ENCODE measurements at regions not wholly inside any gene's neighbourhood (a gene's known extent, or its start where the extent isn't known, plus 50 kb on each side); places are given as distances from the start of the nearest gene placed in this dataset.

DNA sequence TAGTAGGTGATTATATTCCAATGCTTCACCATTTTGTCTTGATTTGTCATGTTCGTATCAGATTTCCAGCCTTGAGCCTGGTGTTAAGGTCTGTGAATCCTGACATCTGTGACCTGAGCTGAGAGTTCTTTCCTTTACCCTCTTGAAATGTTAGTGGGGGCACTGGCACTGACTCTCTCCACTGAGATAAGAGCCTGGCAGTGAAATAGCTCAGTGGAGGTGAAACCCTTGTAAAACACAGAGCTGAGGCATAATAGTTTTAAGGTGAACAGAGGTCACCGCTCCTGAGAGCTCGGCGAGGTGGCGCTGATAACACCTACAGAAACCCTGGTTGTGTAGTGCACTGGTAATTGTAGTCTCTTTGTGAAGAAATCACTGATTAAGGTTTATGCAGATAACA lies 748.2 kb downstream of the DIAPH3 start:
- Histone ChIP-seq H3K36me3 (no peaks in the 10 kb centered on the region), H3K4me3 (no peak overlapping the region), H3K27ac (replicated peaks in 1 of 4) (no peak overlapping the region), H3K27me3 (no peaks in the 10 kb centered on the region), H3K4me1 (no peaks in the 10 kb centered on the region), H3K9me3 (no peaks in the 10 kb centered on the region)
- no peak for DNase-seq (ENCODE audit: extremely low spot score)
- 99% methylated on average over 5 of the region's 5 CpGs for WGBS
- TF ChIP-seq POLR2A (IDR thresholded peaks at IDR 0.05; ENCODE audit: low read depth) (no peak), EP300 (IDR thresholded peaks at IDR 0.05) (no peak)
- intact Hi-C loops (cut with DNase I), result no loop called here

DNA sequence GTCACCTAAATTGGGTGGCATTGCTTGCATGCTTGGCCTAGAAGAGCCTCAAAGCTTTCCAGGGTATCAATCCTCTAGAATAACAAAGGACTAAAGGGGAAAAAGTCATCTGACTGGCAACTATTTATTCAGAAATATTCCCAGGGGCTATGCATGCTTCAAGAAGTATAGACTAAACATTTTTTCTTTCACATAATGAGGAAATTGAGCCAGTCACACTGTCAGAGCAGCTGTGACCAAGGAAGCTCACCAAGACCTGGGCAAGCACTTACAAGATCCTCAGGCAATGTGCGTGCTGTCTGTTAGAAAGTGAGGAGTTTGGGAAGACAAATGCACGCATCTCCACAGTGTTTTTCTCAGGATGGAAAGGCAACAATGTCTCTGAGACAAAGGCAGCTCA lies 747.2 kb downstream of the DIAPH3 start:
- H3K9me3 ChIP-seq, result no peaks in the 10 kb centered on the region
- H3K27ac ChIP-seq (replicated peaks in 1 of 4), result no peak overlapping the region
- intact Hi-C loops (cut with DNase I), result no loop called here
- TF ChIP-seq, protein P1, sequence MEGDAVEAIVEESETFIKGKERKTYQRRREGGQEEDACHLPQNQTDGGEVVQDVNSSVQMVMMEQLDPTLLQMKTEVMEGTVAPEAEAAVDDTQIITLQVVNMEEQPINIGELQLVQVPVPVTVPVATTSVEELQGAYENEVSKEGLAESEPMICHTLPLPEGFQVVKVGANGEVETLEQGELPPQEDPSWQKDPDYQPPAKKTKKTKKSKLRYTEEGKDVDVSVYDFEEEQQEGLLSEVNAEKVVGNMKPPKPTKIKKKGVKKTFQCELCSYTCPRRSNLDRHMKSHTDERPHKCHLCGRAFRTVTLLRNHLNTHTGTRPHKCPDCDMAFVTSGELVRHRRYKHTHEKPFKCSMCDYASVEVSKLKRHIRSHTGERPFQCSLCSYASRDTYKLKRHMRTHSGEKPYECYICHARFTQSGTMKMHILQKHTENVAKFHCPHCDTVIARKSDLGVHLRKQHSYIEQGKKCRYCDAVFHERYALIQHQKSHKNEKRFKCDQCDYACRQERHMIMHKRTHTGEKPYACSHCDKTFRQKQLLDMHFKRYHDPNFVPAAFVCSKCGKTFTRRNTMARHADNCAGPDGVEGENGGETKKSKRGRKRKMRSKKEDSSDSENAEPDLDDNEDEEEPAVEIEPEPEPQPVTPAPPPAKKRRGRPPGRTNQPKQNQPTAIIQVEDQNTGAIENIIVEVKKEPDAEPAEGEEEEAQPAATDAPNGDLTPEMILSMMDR (IDR thresholded peaks at IDR 0.05), result no peak
- TF ChIP-seq POLR2A (IDR thresholded peaks at IDR 0.05; ENCODE audit: low read depth) (no peak), POLR2AphosphoS5 (IDR thresholded peaks at IDR 0.05) (no peak), EP300 (IDR thresholded peaks at IDR 0.05) (no peak)
- 92% methylated on average over 2 of the region's 2 CpGs for WGBS
- H3K27me3 ChIP-seq, result no peaks in the 10 kb centered on the region
- H3K36me3 ChIP-seq, result no peaks in the 10 kb centered on the region
- no peaks in the 10 kb centered on the region for H3K4me1 ChIP-seq
- H3K4me3 ChIP-seq, result no peak overlapping the region
- DNase-seq (ENCODE audit: extremely low spot score), result no peak

DNA sequence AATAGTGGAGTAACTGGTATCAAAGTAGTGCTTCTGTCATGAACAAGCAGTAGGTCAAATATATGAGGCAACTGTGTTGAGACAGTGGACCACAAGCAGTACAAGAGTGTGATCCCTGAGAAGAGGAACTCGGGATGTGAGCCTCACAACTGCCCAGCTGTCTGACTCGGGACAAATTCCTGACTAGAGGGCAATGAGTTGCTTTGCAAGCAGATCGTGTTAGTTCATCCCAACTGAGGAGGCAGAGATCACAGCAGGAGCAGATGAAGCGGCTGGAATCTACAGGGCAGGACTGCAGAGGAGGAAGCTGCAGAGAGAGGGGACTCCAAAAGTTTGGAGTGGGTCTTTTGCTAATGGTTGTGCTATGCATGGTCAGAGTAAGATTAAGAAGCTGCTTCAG lies 741.1 kb downstream of the DIAPH3 start:
- Histone ChIP-seq H3K9me3 (no peaks in the 10 kb centered on the region), H3K4me1 (peaks cover 0 to 28% (median 25%) of the 10 kb centered on the region in 4 donors), H3K36me3 (no peaks in the 10 kb centered on the region), H3K27ac (replicated peaks in 1 of 4) (no peak overlapping the region), H3K27me3 (no peaks in the 10 kb centered on the region), H3K4me3 (no peak overlapping the region)
- WGBS, result 81% methylated on average over 2 of the region's 4 CpGs
- no peak for TF ChIP-seq POLR2AphosphoS5 (IDR thresholded peaks at IDR 0.05)
- TF ChIP-seq, protein P1 (IDR thresholded peaks at IDR 0.05), result no peak
- no peak for TF ChIP-seq EP300 (IDR thresholded peaks at IDR 0.05)
- DNase-seq (ENCODE audit: extremely low spot score), result no peak
- intact Hi-C loops (cut with DNase I), result no loop called here

DNA sequence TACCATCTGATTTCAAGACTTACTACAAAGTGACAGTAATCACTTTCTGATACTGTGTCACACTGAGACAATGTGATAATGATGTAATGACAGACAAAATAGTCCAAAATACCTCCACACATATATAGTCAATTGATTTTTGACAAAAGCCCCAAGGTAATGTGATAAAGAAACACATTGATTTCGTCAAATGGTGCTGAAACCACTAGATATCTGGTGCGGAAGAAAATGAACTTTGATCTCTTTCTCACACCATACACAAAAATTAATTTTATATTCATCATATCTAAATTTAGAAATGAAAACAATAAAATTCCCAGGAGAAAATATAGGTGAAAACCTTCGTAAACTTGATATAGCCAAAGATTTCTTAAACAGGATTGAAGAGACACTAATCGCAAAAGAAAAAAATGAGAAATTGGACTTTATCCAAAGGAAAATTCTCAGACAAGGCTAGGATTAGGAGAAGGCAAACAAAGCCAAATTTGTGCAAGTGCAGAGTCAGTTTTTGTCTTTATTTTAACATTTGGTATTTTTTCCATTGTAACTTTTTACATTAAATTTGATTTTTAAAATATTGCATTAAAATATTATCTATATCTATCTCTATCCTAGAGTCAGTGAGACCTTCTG lies 739.9 kb downstream of the DIAPH3 start:
- H3K4me3 ChIP-seq, result no peak overlapping the region
- intact Hi-C loops (cut with DNase I), result no loop called here
- TF ChIP-seq POLR2A (IDR thresholded peaks at IDR 0.05; ENCODE audit: low read depth) (no peak), EP300 (IDR thresholded peaks at IDR 0.05) (no peak)
- H3K9me3 ChIP-seq, result no peaks in the 10 kb centered on the region
- no peak for DNase-seq (ENCODE audit: extremely low spot score)
- 57% methylated on average over 4 of the region's 4 CpGs for WGBS
- no peak overlapping the region for H3K27ac ChIP-seq (replicated peaks in 1 of 4)
- H3K4me1 ChIP-seq, result peaks cover 0 to 28% (median 25%) of the 10 kb centered on the region in 4 donors
- no peaks in the 10 kb centered on the region for H3K27me3 ChIP-seq
- H3K36me3 ChIP-seq, result no peaks in the 10 kb centered on the region

DNA sequence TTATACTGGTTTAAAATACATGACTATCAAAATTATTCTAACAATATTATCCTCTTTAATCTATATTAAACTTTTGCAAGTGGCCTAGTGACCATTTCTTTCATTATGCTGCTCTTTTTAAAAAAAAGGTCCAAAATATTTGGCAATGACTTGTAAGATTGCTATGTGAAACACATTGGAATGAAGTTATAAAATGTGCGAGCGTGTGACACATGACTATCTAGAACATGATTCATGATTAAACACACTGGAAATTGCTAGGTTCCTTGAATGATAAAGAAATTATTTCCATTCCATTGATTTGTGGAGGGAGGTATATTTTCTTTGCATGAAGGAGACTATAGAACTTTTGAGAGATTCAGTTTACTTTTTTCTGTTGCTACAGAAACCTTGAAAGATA lies 739.1 kb downstream of the DIAPH3 start:
- H3K36me3 ChIP-seq, result no peaks in the 10 kb centered on the region
- H3K4me3 ChIP-seq, result no peak overlapping the region
- no peak overlapping the region for H3K27ac ChIP-seq (replicated peaks in 1 of 4)
- 74% methylated on average over 2 of the region's 2 CpGs for WGBS
- H3K9me3 ChIP-seq, result no peaks in the 10 kb centered on the region
- peaks cover 0 to 28% (median 25%) of the 10 kb centered on the region in 4 donors for H3K4me1 ChIP-seq
- TF ChIP-seq POLR2A (IDR thresholded peaks at IDR 0.05; ENCODE audit: low read depth) (no peak), POLR2AphosphoS5 (IDR thresholded peaks at IDR 0.05) (no peak), EP300 (IDR thresholded peaks at IDR 0.05) (no peak)
- TF ChIP-seq, protein P1 (IDR thresholded peaks at IDR 0.05), result no peak
- no peak for DNase-seq (ENCODE audit: extremely low spot score)
- intact Hi-C loops (cut with DNase I), result no loop called here
- H3K27me3 ChIP-seq, result no peaks in the 10 kb centered on the region

DNA sequence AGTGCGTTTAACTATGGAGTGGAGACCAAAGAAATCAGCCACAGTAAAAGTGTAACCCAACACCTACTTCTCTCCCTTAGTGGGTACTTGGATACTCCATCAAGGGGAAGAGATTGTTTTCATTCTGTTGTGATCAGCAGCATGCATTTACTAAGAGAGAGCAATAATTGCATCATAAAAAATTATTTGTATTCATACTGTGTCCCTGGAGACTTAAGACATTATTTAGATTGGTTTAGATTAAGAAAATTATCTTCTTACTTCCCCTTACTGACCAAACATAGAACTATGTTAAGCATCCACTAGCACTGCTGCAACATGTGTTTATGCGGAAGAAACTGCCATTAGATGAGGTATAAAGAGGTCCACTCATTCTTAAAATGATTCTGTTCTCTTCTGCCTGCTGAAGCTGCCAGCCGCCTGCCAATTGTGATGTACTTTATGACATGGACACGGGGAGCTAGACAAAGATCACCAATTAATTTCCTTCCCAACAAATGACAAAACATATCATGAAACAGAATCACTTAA lies 738.5 kb downstream of the DIAPH3 start:
- no peaks in the 10 kb centered on the region for H3K9me3 ChIP-seq
- no peak overlapping the region for H3K4me3 ChIP-seq
- H3K27ac ChIP-seq (replicated peaks in 1 of 4), result no peak overlapping the region
- no peaks in the 10 kb centered on the region for H3K27me3 ChIP-seq
- no peak for DNase-seq (ENCODE audit: extremely low spot score)
- WGBS, result 70% methylated on average over 4 of the region's 4 CpGs
- H3K36me3 ChIP-seq, result no peaks in the 10 kb centered on the region
- intact Hi-C loops (cut with DNase I), result no loop called here
- H3K4me1 ChIP-seq, result peaks cover 0 to 28% (median 25%) of the 10 kb centered on the region in 4 donors
- TF ChIP-seq POLR2AphosphoS5 (IDR thresholded peaks at IDR 0.05), result no peak
- TF ChIP-seq, protein P1 (IDR thresholded peaks at IDR 0.05), result no peak
- no peak for TF ChIP-seq EP300 (IDR thresholded peaks at IDR 0.05)
- TF ChIP-seq POLR2A (IDR thresholded peaks at IDR 0.05; ENCODE audit: low read depth), result no peak
